Upper lobe of right lung (tissue), 1 donor: ENCODE measurements at regions not wholly inside any gene's neighbourhood (a gene's known extent, or its start where the extent isn't known, plus 50 kb on each side); places are given as distances from the start of the nearest gene placed in this dataset.

Experiments used
- ATAC-seq: fragments of 200-7000 bp; cut with Tn5 transposase; one replicate; pipeline ENCODE4 v1.9.1; 2020; ENCODE audit warnings: mild to moderate bottlenecking, moderate library complexity
- DNase-seq: peaks from one replicate; pipeline ENCODE4 v3.0.0-alpha.2; 2020
- H3K27ac ChIP-seq: fragments of 200-600 bp; one replicate; pipeline ENCODE4 v1.8.0; 2022
- H3K27me3 ChIP-seq: fragments of 200-600 bp; one replicate; pipeline ENCODE4 v1.8.0; 2022; ENCODE audit warnings: mild to moderate bottlenecking
- H3K36me3 ChIP-seq: fragments of 200-600 bp; one replicate; pipeline ENCODE4 v1.8.0; 2022
- H3K4me1 ChIP-seq: fragments of 200-600 bp; one replicate; pipeline ENCODE4 v1.8.0; 2022
- H3K4me3 ChIP-seq: fragments of 200-600 bp; one replicate; pipeline ENCODE4 v1.8.0; 2022; ENCODE audit warnings: mild to moderate bottlenecking
- H3K9me3 ChIP-seq: fragments of 200-600 bp; one replicate; pipeline ENCODE4 v1.8.0; 2022
- CTCF ChIP-seq: fragments of 200-600 bp; IDR thresholded peaks from one replicate; pipeline ENCODE4 v1.8.0; 2022; ENCODE audit warnings: antibody characterized with exemption
- intact Hi-C: fragments of 100-400 bp; cut with DNase I; formaldehyde crosslinking; loops from one replicate; pipeline ENCODE4 v1.11.0; 2022
- donor health status: DM: no; HTN: yes; CAD: no; lungs with severe emphysema.

- H3K4me3 ChIP-seq = no peak overlapping the region
- H3K27ac ChIP-seq = no peak overlapping the region
- H3K9me3 ChIP-seq = no peaks in the 10 kb centered on the region
- no peak for TF ChIP-seq CTCF
- DNase-seq = no peak
- no peak for ATAC-seq
- H3K27me3 ChIP-seq = no peaks in the 10 kb centered on the region
- intact Hi-C loops = no loop called here
- no peaks in the 10 kb centered on the region for H3K36me3 ChIP-seq
- H3K4me1 ChIP-seq = no peaks in the 10 kb centered on the region
These were observed 830.4 kb downstream of the GALR1 start for GRCh38 chr18:78080081-78080480.

GRCh38 chr18:78080761-78081160, 831.1 kb downstream of the GALR1 start:
- ATAC-seq = no peak
- no peak for DNase-seq
- Histone ChIP-seq H3K36me3 (no peaks in the 10 kb centered on the region), H3K27me3 (no peaks in the 10 kb centered on the region), H3K4me1 (no peaks in the 10 kb centered on the region), H3K4me3 (no peak overlapping the region), H3K9me3 (no peaks in the 10 kb centered on the region), H3K27ac (no peak overlapping the region)
- intact Hi-C loops = no loop called here
- no peak for TF ChIP-seq CTCF

GRCh38 chr18:78082816-78083215, 833.2 kb downstream of the GALR1 start:
- Histone ChIP-seq H3K36me3 (no peaks in the 10 kb centered on the region), H3K9me3 (no peaks in the 10 kb centered on the region), H3K4me1 (no peaks in the 10 kb centered on the region), H3K27ac (no peak overlapping the region), H3K27me3 (no peaks in the 10 kb centered on the region), H3K4me3 (no peak overlapping the region)
- ATAC-seq (no peak), DNase-seq (no peak)
- no peak for TF ChIP-seq CTCF
- intact Hi-C loops = no loop called here

GRCh38 chr18:78085241-78086185, 835.9 kb downstream of the GALR1 start:
- ATAC-seq (no peak), DNase-seq (no peak)
- Histone ChIP-seq H3K27me3 (no peaks in the 10 kb centered on the region), H3K4me3 (no peak overlapping the region), H3K9me3 (no peaks in the 10 kb centered on the region), H3K36me3 (no peaks in the 10 kb centered on the region), H3K27ac (no peak overlapping the region), H3K4me1 (no peaks in the 10 kb centered on the region)
- intact Hi-C loops = no loop called here
- no peak for TF ChIP-seq CTCF

GRCh38 chr18:78086931-78087330, 837.3 kb downstream of the GALR1 start:
- intact Hi-C loops = no loop called here
- no peaks in the 10 kb centered on the region for H3K9me3 ChIP-seq
- H3K27me3 ChIP-seq = no peaks in the 10 kb centered on the region
- no peak for TF ChIP-seq CTCF
- ATAC-seq (no peak), DNase-seq (no peak)
- no peak overlapping the region for H3K27ac ChIP-seq
- H3K36me3 ChIP-seq = no peaks in the 10 kb centered on the region
- H3K4me1 ChIP-seq = no peaks in the 10 kb centered on the region
- no peak overlapping the region for H3K4me3 ChIP-seq
